GM18909 (cell line): ENCODE measurements at regions not wholly inside any gene's neighbourhood (a gene's known extent, or its start where the extent isn't known, plus 50 kb on each side); places are given as distances from the start of the nearest gene placed in this dataset.

Experiments
- ATAC-seq: cut with Tn5 transposase; IDR thresholded peaks from one replicate; pipeline ENCODE4 v1.9.1; 2021; ENCODE audit warnings: mild to moderate bottlenecking; ENCODE audit not compliant: unreplicated experiment, poor library complexity

DNA sequence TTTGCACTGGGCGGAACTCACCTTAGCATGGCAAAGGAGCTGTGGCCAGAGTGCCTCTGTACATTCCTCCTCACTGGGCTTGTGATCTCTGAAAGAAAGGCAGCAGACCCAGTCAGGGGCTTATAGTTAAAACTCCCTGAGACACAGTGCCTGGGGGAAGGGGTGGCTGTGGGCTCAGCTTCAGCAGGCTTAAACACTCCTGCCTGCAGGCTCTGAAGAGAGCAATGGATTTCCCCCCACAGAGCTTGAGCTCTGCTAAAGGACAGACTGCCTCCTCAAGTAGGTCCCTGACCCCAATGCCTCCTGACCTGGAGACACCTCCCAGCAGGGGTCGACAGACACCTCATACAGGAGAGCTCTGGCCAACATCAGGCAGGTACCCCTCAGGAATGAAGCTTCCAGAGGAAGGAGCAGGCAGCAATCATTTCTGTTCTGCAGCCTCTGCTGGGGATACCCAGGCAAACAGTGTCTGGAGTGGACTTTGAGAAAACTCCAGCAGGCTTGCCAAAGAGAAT is 327.5 kb upstream of the SLC16A7 start:
- no peak for ATAC-seq

DNA sequence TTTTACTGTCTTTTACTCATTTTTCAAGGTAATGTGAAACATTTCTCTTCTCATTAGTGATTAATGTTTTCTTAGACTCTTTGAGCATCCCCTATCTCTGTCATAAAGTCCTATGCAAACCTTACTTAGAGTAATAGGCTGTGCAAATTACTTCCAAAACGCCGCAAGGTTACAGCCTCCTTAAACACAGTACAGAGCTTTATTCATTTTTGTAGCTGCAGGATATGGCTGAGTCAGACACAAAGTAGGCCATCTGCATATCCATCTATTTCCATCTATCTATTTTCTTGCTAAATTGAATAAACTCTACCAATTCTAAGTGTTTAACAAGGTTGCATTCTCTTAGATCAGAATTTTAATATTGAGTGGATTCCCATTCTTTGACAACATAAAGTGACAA is 335.6 kb upstream of the SLC16A7 start:
- ATAC-seq, result no peak

DNA sequence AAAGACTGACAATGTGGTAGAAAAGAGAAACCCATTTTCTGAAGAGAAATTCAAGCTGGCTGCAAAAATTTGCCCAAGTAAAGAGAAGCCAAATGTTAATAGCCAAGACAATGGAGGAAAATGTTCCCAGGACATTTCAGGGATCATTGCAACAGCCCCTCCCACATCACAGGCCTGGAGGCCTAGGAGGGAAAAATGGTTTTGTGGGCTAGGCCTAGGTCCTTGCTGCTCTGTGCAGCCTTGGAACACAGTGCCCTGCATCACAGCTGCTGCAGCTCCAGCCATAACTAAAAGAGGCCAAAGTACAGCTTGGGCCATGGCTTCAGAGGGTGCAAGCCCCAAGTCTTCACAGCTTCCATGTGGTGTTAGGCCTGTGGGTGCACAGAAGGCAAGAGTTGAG is 332.4 kb upstream of the LRIG3 start:
- no peak for ATAC-seq

GRCh38 chr12:59250766-59251165 is 330.5 kb upstream of the LRIG3 start:
- ATAC-seq, result no peak

GRCh38 chr12:59240048-59240447 is 319.7 kb upstream of the LRIG3 start:
- no peak for ATAC-seq

GRCh38 chr12:59234391-59234790 is 314.1 kb upstream of the LRIG3 start:
- no peak for ATAC-seq

DNA sequence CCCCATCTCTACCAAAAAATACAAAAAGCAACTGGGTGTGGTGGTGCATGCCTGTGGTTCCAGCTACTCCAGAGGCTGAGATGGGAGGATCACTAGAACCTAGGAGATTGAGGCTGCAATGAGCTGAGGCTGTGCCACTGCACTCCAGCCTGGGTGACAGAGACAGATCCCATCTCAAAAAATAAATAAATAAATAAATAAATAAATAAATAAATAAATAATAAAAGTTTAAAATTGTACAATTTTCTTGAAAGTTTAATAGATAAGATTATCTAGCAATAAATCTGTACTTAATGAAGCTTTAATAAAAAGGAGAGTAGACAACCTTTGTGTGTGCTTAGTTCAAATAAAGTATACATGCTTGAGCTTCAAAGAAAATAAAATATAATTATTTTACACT is 310.0 kb upstream of the LRIG3 start:
- ATAC-seq, result no peak

- no peak for ATAC-seq
Observed at GRCh38 chr12:59219148-59219547, 298.8 kb upstream of the LRIG3 start.

DNA sequence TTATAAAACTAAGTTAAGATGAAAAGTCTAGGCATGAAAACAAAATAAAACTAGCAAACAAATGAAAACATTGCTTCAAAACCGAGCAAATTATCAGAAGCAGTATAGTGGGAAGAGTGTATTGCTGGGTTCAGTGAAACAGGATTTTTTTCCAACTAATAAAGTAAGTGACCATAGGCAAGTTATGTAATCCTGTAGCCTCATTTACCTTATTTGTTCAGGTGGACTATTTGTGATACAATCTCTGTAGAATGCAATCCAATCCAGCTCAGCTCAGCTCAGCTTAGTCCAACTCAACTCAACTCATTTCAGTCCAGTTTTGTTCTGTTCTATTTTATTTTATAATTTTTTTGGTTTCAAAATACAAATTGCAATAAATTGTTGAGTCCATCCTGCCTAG is 276.7 kb upstream of the LRIG3 start:
- ATAC-seq, result no peak

DNA sequence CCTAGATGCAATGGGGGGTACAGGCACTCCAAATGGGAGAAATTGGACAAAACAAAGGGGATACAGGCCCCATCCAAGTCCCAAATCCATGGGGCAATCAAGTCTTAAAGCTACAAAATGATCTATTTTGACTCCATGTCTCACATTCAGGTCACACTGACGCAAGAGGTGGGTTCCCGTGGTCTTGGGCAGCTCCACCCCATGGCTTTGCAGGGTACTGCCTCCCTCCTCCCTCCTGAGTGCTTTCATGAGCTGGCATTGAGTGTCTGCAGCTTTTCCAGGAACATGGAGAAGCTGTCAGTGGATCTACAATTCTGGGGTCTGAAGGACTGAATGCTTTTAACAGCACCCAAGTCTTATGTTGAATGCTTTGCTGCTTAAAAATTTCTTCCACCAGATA is 274.5 kb upstream of the LRIG3 start:
- ATAC-seq, result no peak

- no peak for ATAC-seq
Observed at GRCh38 chr12:59193476-59194050, 273.3 kb upstream of the LRIG3 start.

DNA sequence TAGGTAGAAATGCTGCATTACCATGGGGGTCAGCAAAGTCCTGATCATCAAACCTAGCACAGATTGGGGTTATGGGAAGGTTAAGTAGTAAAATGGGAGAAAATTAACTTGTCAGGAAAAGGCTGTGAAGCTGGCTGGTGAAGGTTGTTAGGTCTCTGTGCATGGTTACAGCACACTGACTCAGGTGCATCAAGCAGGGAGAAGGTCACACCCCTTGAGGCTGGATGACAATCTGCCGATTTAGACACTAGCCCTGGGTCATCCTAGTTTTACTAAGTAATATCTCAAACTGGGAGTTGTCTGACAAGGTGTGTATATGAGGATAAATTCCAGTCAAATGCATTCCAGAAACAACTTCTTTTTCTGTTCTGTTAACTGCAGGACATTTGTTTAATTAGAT is 271.1 kb upstream of the LRIG3 start:
- no peak for ATAC-seq

- no peak for ATAC-seq
Observed at GRCh38 chr12:59186451-59186850, 266.1 kb upstream of the LRIG3 start.

- ATAC-seq, result no peak
Observed at GRCh38 chr12:59185295-59185694, 265.0 kb upstream of the LRIG3 start.

DNA sequence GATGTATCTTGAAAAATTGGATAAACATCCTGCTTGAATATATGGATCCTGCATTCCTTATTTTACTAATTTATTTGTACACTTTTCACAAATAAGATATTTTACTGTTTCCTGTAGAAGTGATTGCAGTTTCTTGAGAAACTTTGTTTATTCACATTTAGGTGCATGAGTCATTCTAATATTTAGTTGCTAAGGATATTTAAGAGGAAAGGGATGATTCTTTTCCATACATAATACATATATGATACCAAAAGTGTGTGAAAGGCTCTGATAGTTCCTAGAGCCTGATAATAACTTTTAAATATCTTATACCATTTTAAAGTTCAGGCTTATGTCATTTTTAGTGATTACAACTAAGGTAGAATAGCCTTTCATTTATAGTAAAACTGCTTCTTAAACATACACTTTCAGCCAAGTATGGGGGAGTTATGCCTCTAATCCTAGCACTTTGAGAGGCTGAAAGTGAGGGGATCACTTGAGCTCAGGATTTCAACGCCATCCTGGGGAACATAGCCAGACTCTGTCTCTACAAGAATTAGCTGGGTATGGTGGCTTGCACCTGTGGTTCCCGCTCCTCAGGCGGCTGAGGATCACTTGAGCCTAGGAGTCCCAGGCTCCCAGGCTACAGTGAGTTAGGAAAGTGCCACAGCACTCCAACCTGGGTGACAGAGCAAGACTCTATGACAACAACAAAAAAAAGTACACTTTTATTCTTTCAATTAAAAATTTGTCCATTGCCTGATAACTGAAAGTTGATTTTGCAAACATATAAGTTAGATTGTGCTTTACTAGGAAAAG is 262.6 kb upstream of the LRIG3 start:
- no peak for ATAC-seq

- no peak for ATAC-seq
Observed at GRCh38 chr12:59182191-59182590, 261.9 kb upstream of the LRIG3 start.

- ATAC-seq, result no peak
Observed at GRCh38 chr12:59181196-59181777, 261.0 kb upstream of the LRIG3 start.

DNA sequence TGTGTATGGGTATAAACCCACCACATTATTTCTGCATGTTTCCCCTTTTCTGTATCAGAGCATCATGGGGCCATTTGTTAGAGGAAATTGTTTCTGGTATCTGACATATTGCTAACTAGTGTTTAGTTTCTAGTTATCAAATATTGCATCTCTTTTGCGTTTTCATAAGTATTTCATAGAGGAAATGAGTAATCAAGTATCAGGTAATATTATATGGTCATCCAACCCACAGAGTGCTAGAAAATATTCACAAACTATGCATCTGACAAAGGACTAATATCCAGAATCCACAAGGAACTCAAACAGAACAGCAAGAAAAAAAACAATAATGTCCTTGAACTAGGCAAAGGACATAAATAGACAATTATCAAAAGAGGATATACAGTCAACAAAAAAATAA is 258.9 kb upstream of the LRIG3 start:
- no peak for ATAC-seq

GRCh38 chr12:59173695-59174094 is 253.4 kb upstream of the LRIG3 start:
- no peak for ATAC-seq

DNA sequence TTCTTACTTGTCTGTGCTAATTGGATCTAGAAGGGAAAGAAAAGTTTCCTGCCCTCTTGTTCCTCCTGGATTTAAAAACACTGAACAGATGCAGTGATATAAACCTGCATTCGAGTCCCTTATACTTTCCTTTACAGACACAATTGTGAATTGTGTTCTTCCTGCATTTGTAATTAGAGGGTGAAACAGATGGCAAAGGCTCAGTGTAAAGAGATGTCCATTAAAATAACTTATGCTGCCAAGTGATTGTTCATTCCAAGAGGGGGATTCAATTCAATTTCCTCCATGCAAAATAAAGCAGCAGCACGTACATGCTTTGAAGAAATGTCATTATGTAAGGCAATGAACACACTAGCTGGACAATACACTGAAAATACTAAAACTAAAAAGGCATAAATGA is 248.3 kb upstream of the LRIG3 start:
- no peak for ATAC-seq

- no peak for ATAC-seq
Observed at GRCh38 chr12:59166457-59166856, 246.2 kb upstream of the LRIG3 start.
